ENCODE measurements at regions not wholly inside any gene's neighbourhood (a gene's known extent, or its start where the extent isn't known, plus 50 kb on each side); places are given as distances from the start of the nearest gene placed in this dataset.

GRCh38 chr6:132927713-132928112, 113.3 kb downstream of the RPS12 start:
- Histone ChIP-seq H3K4me1 (no peaks in the 10 kb centered on the region), H3K4me3 (no peak overlapping the region), H3K27ac (no peak overlapping the region), H3K27me3 (no peaks in the 10 kb centered on the region), H3K9me3 (no peaks in the 10 kb centered on the region), H3K36me3 (no peaks in the 10 kb centered on the region)
- TF ChIP-seq POLR2A (IDR thresholded peaks at IDR 0.05), result no peak
- no peak for TF ChIP-seq CTCF (IDR thresholded peaks at IDR 0.05)
- no peak for DNase-seq
- 95 to 96% methylated on average over 4 of the region's 4 CpGs for WGBS, 2 donors
- intact Hi-C loops (cut with DNase I), result no loop called here

- DNase-seq, result no peak
- no peaks in the 10 kb centered on the region for H3K36me3 ChIP-seq
- H3K4me1 ChIP-seq, result no peaks in the 10 kb centered on the region
- 61 to 63% methylated on average over 4 of the region's 4 CpGs for WGBS, 2 donors
- no peaks in the 10 kb centered on the region for H3K9me3 ChIP-seq
- no peak overlapping the region for H3K27ac ChIP-seq
- H3K27me3 ChIP-seq, result no peaks in the 10 kb centered on the region
- H3K4me3 ChIP-seq, result no peak overlapping the region
- intact Hi-C loops (cut with DNase I), result no loop called here
- TF ChIP-seq POLR2A (IDR thresholded peaks at IDR 0.05) (no peak), CTCF (IDR thresholded peaks at IDR 0.05) (no peak)
Observed at GRCh38 chr6:132929141-132929540, 114.8 kb downstream of the RPS12 start.

- intact Hi-C loops (cut with DNase I), result no loop called here
Observed at GRCh38 chr6:132931313-132931712, 116.9 kb downstream of the RPS12 start.

GRCh38 chr6:132931936-132932514, 117.7 kb downstream of the RPS12 start:
- 49 to 51% methylated on average over 5 of the region's 5 CpGs for WGBS, 2 donors

More at GRCh38 chr6:132931313-132931712, 116.9 kb downstream of the RPS12 start:
- Histone ChIP-seq H3K27ac (no peak overlapping the region), H3K36me3 (no peaks in the 10 kb centered on the region), H3K9me3 (no peaks in the 10 kb centered on the region), H3K27me3 (no peaks in the 10 kb centered on the region), H3K4me1 (no peaks in the 10 kb centered on the region), H3K4me3 (no peak overlapping the region)
- TF ChIP-seq POLR2A (IDR thresholded peaks at IDR 0.05), result no peak
- TF ChIP-seq CTCF (IDR thresholded peaks at IDR 0.05), result no peak
- DNase-seq, result no peak
- WGBS, 2 donors, result 71 to 78% methylated on average over 6 of the region's 6 CpGs

GRCh38 chr6:132932588-132932987, 118.2 kb downstream of the RPS12 start:
- H3K27ac ChIP-seq, result no peak overlapping the region
- no peaks in the 10 kb centered on the region for H3K27me3 ChIP-seq
- DNase-seq, result no peak
- intact Hi-C loops (cut with DNase I), result no loop called here
- H3K4me1 ChIP-seq, result no peaks in the 10 kb centered on the region
- H3K4me3 ChIP-seq, result no peak overlapping the region
- no peaks in the 10 kb centered on the region for H3K36me3 ChIP-seq
- no peaks in the 10 kb centered on the region for H3K9me3 ChIP-seq
- WGBS, 2 donors, result 68 to 90% methylated on average over 7 to 9 of the region's 9 CpGs
- TF ChIP-seq CTCF (IDR thresholded peaks at IDR 0.05) (no peak), POLR2A (IDR thresholded peaks at IDR 0.05) (no peak)

More at GRCh38 chr6:132931936-132932514, 117.7 kb downstream of the RPS12 start:
- Histone ChIP-seq H3K27ac (no peak overlapping the region), H3K36me3 (no peaks in the 10 kb centered on the region), H3K9me3 (no peaks in the 10 kb centered on the region), H3K4me1 (no peaks in the 10 kb centered on the region), H3K4me3 (no peak overlapping the region), H3K27me3 (no peaks in the 10 kb centered on the region)
- no peak for DNase-seq
- intact Hi-C loops (cut with DNase I), result no loop called here
- TF ChIP-seq POLR2A (IDR thresholded peaks at IDR 0.05), result no peak
- no peak for TF ChIP-seq CTCF (IDR thresholded peaks at IDR 0.05)
